Gastroesophageal sphincter (tissue), 4 donors: ENCODE measurements at regions not wholly inside any gene's neighbourhood (a gene's known extent, or its start where the extent isn't known, plus 50 kb on each side); places are given as distances from the start of the nearest gene placed in this dataset.

Experiments
- ATAC-seq: fragments of 150-250 bp; one replicate; pipeline ENCODE4 v1.9.1; 2016; ENCODE audit warnings: mild to moderate bottlenecking, moderate library complexity
- H3K27ac ChIP-seq, 4 donors: fragments of 200-600 bp; sonication (generic) in 3 of 4; 1 replicate in 3 of 4; 2 replicates in 1 of 4; pipeline ENCODE4 v1.5.1; 2016 to 2019
- H3K27me3 ChIP-seq: fragments of 200-600 bp; sonication (generic); one replicate; pipeline ENCODE4 v1.5.1; 2019
- H3K36me3 ChIP-seq, 2 donors: fragments of 200-600 bp; sonication (generic); one replicate each; pipeline ENCODE4 v1.5.1; 2019; ENCODE audit warnings: control low read depth in 1 of 2
- H3K4me1 ChIP-seq, 3 donors: fragments of 200-600 bp; sonication (generic); 1 replicate in 2 of 3; 2 replicates in 1 of 3; pipeline ENCODE4 v1.5.1; 2016 to 2019; ENCODE audit warnings: control low read depth in 2 of 3
- H3K4me3 ChIP-seq, 2 donors: fragments of 200-600 bp; sonication (generic); one replicate each; pipeline ENCODE4 v1.5.1; 2019; ENCODE audit warnings: mild to moderate bottlenecking in 1 of 2, moderate library complexity in 1 of 2
- H3K9me3 ChIP-seq, 3 donors: fragments of 200-600 bp; sonication (generic); one replicate each; pipeline ENCODE4 v1.5.1; 2017 to 2019; ENCODE audit warnings: control low read depth in 2 of 3
- CTCF ChIP-seq, 4 experiments: fragments of 200-600 bp in 2 of 4; fragments of 450-650 bp in 2 of 4; sonication (generic) in 1 of 4; IDR thresholded peaks; one replicate each; pipeline ENCODE4 v1.5.1; 2017 to 2019; ENCODE audit warnings: antibody characterized with exemption in 4 of 4, mild to moderate bottlenecking in 2 of 4, moderate library complexity in 2 of 4
- EP300 ChIP-seq: sonication (generic); formaldehyde crosslinking; IDR thresholded peaks from one replicate; pipeline ENCODE4 v1.6.1; 2017; ENCODE audit warnings: antibody characterized with exemption, mild to moderate bottlenecking
- POLR2A ChIP-seq, 2 donors: fragments of 450-650 bp; IDR thresholded peaks; one replicate each; pipeline ENCODE4 v1.6.1; 2017; ENCODE audit warnings: antibody characterized with exemption in 2 of 2, mild to moderate bottlenecking in 2 of 2, moderate library complexity in 1 of 2
- POLR2AphosphoS5 ChIP-seq: sonication (generic); formaldehyde crosslinking; IDR thresholded peaks from one replicate; pipeline ENCODE4 v1.6.1; 2017; ENCODE audit warnings: antibody characterized with exemption
- WGBS, 2 donors: methylation state at CpG; one replicate each; pipeline ENCODE4 v1.1.5; 2018; ENCODE audit warnings: low coverage in 1 of 2; 5-methylcytosine and 5-hydroxymethylcytosine counted together

DNA sequence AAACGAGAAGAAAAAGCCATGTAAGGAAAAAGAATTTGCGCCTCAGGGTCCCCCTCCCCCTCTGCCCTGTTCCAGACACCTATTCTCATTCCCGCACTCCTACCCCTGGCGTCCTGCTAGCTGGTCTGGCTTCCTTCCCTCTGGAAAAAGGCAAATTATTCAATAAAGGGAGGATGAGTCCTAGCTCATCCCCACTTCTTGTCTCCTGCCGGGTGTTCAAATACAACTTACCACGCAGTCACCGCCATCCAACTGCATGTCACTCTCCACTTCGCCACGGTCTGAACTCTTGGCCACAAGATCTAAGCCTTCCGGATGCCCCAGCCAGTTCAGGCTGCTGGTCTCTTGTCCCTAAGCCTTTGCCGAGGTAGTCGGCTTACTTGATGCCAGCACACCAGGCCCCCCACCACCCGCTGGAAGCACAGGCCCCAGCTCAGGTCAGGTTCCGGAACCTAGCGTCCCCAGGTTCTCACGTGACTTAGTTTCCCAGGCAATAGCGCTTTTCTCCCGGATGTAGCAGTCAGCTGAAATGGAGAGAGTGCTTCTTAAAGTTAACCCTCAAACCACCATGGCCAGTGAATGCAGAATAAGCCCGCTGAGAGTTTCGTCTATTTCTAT, 209.6 kb upstream of the SPIN4 start:
- ATAC-seq, result peak; percentile 93
- no peaks in the 10 kb centered on the region for H3K9me3 ChIP-seq
- H3K27ac ChIP-seq, result peak overlapping the region; percentile 77 to 87 (median 78)
- H3K36me3 ChIP-seq, result no peaks in the 10 kb centered on the region
- H3K4me1 ChIP-seq, result peaks cover 0 to 10% (median 0%) of the 10 kb centered on the region in 3 donors
- H3K27me3 ChIP-seq, result no peaks in the 10 kb centered on the region
- WGBS, 2 donors, result 0 to 21% methylated on average over 9 to 16 of the region's 20 CpGs
- peak overlapping the region; percentile 64 to 96 for H3K4me3 ChIP-seq
- peak; percentile 18 for TF ChIP-seq POLR2AphosphoS5
- no peak for TF ChIP-seq EP300
- peak in 1 of 2 donors; percentile 12 for TF ChIP-seq POLR2A (IDR thresholded peaks at IDR 0.05)
- no peak for TF ChIP-seq CTCF (IDR thresholded peaks at IDR 0.05)

DNA sequence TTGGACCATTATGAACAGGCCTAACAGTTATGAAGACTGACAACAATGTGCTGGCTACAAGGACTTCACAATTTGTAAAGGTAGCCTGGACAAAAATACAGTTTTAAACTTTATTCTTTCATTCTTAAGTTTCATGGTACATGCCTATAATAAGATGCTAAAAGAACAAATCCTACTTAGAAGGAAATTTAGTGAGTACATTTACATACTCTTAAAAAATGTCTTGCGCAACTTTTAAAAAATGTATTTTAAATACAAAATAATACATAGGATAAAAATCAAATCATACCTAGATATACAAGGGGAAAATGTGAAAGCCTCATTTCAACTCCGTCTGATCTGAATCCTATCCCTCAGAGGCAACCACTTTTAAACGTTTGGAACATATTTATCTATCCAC, 200.7 kb upstream of the SPIN4 start:
- 67 to 89% methylated on average over 3 of the region's 3 CpGs for WGBS, 2 donors
- no peak overlapping the region for H3K4me3 ChIP-seq

GRCh38 chrX:63530654-63531053, 179.5 kb upstream of the SPIN4 start:
- no peaks in the 10 kb centered on the region for H3K4me1 ChIP-seq
- no peaks in the 10 kb centered on the region for H3K36me3 ChIP-seq
- H3K4me3 ChIP-seq, result no peak overlapping the region
- TF ChIP-seq EP300 (no peak), POLR2A (IDR thresholded peaks at IDR 0.05) (no peak), POLR2AphosphoS5 (no peak), CTCF (IDR thresholded peaks at IDR 0.05) (no peak)
- H3K27ac ChIP-seq, result no peak overlapping the region
- WGBS, 2 donors, result 100% methylated on average over 1 of the region's 1 CpG
- no peaks in the 10 kb centered on the region for H3K27me3 ChIP-seq
- no peak for ATAC-seq
- no peaks in the 10 kb centered on the region for H3K9me3 ChIP-seq

More for the DNA sequence above, 200.7 kb upstream of the SPIN4 start:
- no peaks in the 10 kb centered on the region for H3K4me1 ChIP-seq
- no peak overlapping the region for H3K27ac ChIP-seq
- H3K36me3 ChIP-seq, result no peaks in the 10 kb centered on the region
- ATAC-seq, result no peak
- H3K9me3 ChIP-seq, result no peaks in the 10 kb centered on the region
- H3K27me3 ChIP-seq, result no peaks in the 10 kb centered on the region
- TF ChIP-seq EP300 (no peak), CTCF (IDR thresholded peaks at IDR 0.05) (no peak), POLR2A (IDR thresholded peaks at IDR 0.05) (no peak), POLR2AphosphoS5 (no peak)

DNA sequence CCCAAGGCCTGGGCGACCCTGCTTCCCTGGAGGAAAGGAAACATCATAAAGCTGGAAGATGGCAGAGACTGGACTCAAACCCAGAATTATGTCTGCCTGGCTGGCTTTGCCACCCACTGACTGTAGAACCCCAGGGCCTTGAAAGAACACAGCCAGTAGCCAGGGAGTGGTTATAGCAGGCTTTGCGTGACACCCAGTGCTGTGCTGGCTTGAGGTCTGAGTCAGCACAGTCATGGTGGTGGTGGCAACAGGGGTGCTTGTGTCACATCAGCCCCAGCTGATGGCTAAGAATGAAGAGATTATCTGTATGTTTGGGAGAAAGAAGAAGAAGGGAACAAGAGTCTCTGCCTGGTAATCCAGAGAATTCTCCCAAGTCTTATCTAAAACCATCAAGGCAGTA, 178.8 kb upstream of the SPIN4 start:
- TF ChIP-seq CTCF (IDR thresholded peaks at IDR 0.05), result no peak
- TF ChIP-seq EP300, result no peak
- no peak for TF ChIP-seq POLR2AphosphoS5
- TF ChIP-seq POLR2A (IDR thresholded peaks at IDR 0.05), result no peak
- WGBS, 2 donors, result 80% methylated on average over 1 of the region's 2 CpGs; no CpG with 5 or more reads in 1 of the 2 donors

DNA sequence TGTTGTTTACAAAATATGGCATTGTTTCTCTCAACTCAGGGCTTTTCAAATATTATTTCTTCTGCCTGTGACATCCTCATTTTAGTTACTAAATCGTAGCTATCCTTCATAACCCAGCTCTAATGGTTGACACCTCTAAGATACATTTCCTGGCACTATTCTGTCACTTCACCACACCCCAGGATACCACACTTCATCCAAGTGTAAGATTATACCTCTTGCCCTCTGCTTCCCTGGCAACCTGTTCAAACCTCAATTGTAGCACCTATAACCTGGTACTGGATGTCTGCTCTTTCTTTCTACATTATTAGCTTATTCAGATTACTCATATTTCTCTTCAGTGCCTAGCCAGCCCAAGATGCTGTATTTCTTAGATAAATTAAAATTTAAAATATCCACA, 175.7 kb upstream of the SPIN4 start:
- H3K36me3 ChIP-seq, result no peaks in the 10 kb centered on the region
- H3K9me3 ChIP-seq, result no peaks in the 10 kb centered on the region
- no peaks in the 10 kb centered on the region for H3K27me3 ChIP-seq
- no peak overlapping the region for H3K4me3 ChIP-seq
- H3K27ac ChIP-seq, result no peak overlapping the region
- no peak for ATAC-seq
- no peaks in the 10 kb centered on the region for H3K4me1 ChIP-seq
- WGBS, 2 donors, result 100% methylated on average over 1 of the region's 1 CpG; no CpG with 5 or more reads in 1 of the 2 donors
- TF ChIP-seq CTCF (IDR thresholded peaks at IDR 0.05) (no peak), EP300 (no peak)

More for the DNA sequence above, 178.8 kb upstream of the SPIN4 start:
- no peak overlapping the region for H3K27ac ChIP-seq
- H3K4me1 ChIP-seq, result no peaks in the 10 kb centered on the region
- no peaks in the 10 kb centered on the region for H3K9me3 ChIP-seq
- ATAC-seq, result no peak
- no peak overlapping the region for H3K4me3 ChIP-seq
- no peaks in the 10 kb centered on the region for H3K36me3 ChIP-seq
- no peaks in the 10 kb centered on the region for H3K27me3 ChIP-seq
